Glomerular visceral epithelial cell (primary cell): ENCODE measurements at regions not wholly inside any gene's neighbourhood (a gene's known extent, or its start where the extent isn't known, plus 50 kb on each side); places are given as distances from the start of the nearest gene placed in this dataset.
"Not testable (repeated sequence)": the region's sequence is repeated elsewhere in the genome, so short reads cannot be mapped to it uniquely, and the experiment has no call there.

Source experiments
- DNase-seq: peaks from one replicate; pipeline ENCODE4 v3.0.0-alpha.2; 2016; ENCODE audit errors: extremely low spot score

- DNase-seq, result no peak
Measured at GRCh38 chrX:39791691-39792090, 306.1 kb downstream of the BCOR start.

GRCh38 chrX:39795605-39796004 is 302.2 kb downstream of the BCOR start:
- no peak for DNase-seq

DNA sequence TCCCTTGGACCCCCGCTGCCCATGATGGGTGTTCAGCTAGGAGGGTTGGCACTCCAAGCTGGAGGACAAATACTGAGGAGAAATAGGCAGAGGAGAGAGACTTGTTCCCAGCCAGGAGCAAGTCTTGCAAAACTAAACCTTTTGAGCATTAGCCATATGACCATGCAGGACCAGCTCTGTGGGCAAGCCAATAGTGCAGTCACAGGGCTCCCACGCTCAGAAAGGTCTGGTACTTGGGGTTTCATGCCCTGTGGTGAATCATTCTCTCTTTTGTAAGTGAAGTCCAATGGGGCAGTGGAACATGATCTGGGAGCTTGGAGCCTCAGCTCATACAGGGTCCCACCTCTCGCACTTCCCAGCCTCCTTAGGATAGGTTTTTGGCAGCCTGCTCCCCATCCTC is 300.9 kb downstream of the BCOR start:
- no peak for DNase-seq

GRCh38 chrX:39798488-39798887 is 299.3 kb downstream of the BCOR start:
- DNase-seq, result not testable (repeated sequence)

GRCh38 chrX:39802354-39802753 is 295.4 kb downstream of the BCOR start:
- no peak for DNase-seq

GRCh38 chrX:39802908-39803307 is 294.9 kb downstream of the BCOR start:
- DNase-seq, result no peak

DNA sequence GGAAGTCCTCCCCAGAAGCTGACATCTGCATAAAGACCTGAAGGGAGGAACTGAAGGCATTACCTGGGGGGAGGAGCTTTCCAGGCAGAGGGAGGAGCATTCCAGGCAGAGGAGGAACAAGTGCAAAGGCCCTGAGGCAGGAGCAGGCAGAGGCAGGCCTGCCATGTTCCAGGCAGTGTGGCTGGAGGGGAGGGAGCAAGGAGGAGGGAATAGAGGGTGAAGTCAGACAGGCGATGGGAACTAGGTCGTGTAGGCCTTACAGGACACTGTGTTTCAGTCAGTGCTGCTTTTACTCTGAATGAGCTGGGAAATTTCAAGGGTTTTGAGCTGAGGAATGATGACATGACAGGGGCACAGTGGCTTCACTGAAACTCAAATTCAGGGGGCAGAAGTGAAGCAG is 292.7 kb downstream of the BCOR start:
- DNase-seq, result no peak

- no peak for DNase-seq
Measured at GRCh38 chrX:39805825-39806224, 291.9 kb downstream of the BCOR start.

GRCh38 chrX:39808471-39808917 is 289.3 kb downstream of the BCOR start:
- peak; percentile 27 for DNase-seq

GRCh38 chrX:39809331-39809730 is 288.4 kb downstream of the BCOR start:
- DNase-seq, result peak; percentile 19

- no peak for DNase-seq
Measured at GRCh38 chrX:39810901-39811300, 286.9 kb downstream of the BCOR start.

DNA sequence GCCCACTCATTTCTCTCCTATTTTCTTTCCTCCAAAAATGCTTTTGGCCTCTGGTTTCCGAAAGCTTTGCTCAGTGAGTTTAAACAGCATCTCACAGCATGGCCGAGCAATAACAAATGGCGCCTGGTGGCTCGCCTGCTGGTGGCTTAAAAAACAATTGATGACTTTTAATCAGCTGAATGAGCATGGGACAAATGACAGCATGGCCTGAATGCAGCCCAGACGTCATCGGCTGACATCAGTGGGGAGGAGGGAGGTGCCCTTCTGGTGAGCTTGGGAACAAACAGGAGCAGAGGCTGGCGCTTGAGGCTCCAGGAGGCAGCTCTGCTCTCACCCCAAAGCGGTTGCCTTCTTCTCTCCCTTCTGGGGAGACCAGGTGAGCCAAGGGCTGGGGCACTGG is 286.4 kb downstream of the BCOR start:
- DNase-seq, result no peak

DNA sequence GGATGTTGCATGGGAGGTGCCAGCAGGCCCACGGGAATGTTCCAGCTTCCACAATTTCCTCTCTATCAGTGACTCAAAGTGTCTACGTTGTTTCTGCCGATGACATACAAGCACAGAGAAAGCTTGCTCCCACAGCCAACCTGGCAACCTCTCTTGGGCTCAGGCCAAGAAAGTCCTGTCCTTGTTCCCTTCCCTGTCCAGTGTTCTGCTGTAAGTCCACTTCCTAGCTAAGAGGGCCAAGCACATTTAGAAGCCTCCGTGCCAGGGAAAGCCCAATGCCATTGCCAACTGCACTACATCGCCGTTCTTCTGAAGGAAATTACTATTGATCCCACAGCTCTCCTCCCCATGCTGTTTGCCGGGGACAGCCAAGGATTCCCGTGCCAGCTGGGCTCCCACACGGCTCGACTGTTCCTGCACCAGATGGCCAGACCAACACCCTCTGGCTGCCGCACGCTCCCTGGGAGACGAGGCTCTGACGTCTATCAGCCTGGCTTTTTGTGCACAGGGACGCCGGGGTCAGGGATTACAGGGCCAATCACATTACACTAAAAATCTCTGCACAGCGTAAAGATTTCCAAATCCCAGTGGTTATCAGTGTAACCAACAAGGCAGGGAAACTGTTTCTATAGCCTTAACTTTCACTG is 284.0 kb downstream of the BCOR start:
- DNase-seq, result no peak

GRCh38 chrX:39814391-39814790 is 283.4 kb downstream of the BCOR start:
- DNase-seq, result peak; percentile 13

- peak; percentile 30 for DNase-seq
Measured at GRCh38 chrX:39815631-39816030, 282.1 kb downstream of the BCOR start.

- DNase-seq, result no peak
Measured at GRCh38 chrX:39816871-39817731, 280.7 kb downstream of the BCOR start.

GRCh38 chrX:39817754-39818470 is 279.8 kb downstream of the BCOR start:
- no peak for DNase-seq

- DNase-seq, result no peak
Measured at GRCh38 chrX:39818750-39819149, 279.0 kb downstream of the BCOR start.

DNA sequence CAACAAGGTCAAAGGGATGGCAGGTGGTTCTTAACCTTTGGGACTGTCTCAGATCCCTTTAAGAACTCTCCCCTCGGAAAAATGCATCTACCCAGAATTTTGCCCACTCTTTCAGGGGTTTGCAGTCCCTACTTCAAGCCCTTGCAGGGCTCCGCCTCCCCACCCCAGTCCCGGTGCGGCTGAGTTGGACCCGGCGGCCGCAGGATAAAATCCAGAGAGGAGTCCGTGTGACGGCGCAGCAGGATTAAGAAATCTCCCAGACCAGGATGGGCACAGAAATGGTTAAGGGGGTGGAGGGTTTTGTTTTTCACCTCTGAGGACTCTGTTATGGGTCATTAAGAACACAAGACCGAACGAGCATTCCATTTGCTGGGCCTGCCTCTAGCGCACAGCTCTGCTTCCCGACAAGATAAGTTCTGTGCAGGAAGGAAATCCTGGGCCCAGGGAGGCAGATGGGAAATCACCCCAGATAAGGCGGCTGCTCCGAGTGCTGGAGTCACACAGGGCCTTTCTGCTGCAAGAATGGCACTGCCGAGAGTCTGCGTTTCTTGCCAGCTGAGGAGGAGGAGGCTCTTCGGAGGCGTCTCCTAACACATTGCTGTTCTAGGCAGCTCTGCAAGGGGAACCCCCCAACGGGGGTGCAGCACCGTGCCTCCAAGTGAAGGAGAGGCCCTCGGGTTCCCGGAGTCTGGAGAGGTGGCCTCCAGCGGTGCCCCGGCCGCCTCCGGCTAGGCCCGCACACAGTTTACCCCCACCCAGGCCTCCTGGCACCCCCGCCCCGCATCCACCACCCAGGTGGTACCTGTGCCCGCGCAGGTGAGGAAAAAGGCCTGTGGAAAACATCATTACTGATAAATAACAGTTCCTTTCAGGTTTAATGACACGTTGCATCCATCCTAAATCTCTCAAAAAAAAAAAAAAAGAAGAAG is 277.6 kb downstream of the BCOR start:
- DNase-seq, result no peak

DNA sequence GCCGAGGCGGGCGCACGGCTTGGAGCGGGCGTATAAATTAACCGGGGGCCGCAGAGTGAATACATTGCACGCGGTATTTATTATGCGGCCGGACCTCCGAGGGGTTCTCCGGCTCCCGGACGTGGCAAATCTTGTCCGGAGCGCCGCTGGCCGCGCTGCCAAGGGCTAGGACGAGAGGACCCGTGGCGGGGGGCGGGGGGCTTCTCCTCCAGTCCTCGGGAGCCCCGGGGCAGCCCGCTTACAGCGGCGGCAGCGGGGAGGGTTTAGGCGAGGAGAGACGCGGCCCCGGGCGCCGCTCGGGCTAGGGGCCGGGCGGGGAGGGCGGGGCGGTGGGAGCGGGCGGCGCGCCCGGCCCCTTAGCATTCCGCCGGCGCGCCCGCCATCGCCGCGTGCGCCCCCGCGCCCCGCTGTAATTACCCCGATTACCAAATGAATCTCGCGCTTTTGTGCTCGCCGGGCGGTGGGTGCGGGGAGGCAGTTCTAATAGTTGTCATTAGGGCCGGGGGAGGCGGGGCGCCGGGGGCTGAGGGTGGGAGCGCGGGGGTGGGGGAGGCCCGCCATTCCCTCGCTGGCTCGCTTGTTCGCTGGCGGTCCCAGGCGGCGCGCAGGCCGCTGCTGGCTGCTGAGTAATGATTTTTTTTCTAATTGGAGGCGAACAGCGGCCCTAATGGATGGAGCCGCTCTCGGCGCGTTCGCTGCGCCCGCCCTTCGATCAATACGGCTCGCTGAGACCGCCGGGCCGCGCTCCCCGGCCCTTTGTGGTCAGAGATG is 276.6 kb downstream of the BCOR start:
- no peak for DNase-seq

GRCh38 chrX:39821709-39822095 is 276.1 kb downstream of the BCOR start:
- DNase-seq, result no peak
